Fibroblast of skin of right biceps (primary cell): ENCODE measurements at regions not wholly inside any gene's neighbourhood (a gene's known extent, or its start where the extent isn't known, plus 50 kb on each side); places are given as distances from the start of the nearest gene placed in this dataset.
"Not testable (repeated sequence)": the region's sequence is repeated elsewhere in the genome, so short reads cannot be mapped to it uniquely, and the experiment has no call there.

Source experiments
- DNase-seq: peaks from one replicate; pipeline ENCODE4 v3.0.0-alpha.2; 2013

- not testable (repeated sequence) for DNase-seq
These were observed 144.8 kb upstream of the PRKD1 start for GRCh38 chr14:30072454-30072853.

- DNase-seq: peak; percentile 17
These were observed 150.3 kb upstream of the PRKD1 start for GRCh38 chr14:30077946-30078345.

GRCh38 chr14:30078811-30079402 lies 151.3 kb upstream of the PRKD1 start:
- no peak for DNase-seq

GRCh38 chr14:30082486-30082885 lies 154.8 kb upstream of the PRKD1 start:
- no peak for DNase-seq

- no peak for DNase-seq
These were observed 157.2 kb upstream of the PRKD1 start for GRCh38 chr14:30084811-30085210.

GRCh38 chr14:30085943-30086342 lies 158.3 kb upstream of the PRKD1 start:
- no peak for DNase-seq

GRCh38 chr14:30088620-30089019 lies 161.0 kb upstream of the PRKD1 start:
- no peak for DNase-seq

- DNase-seq: peak; percentile 39
These were observed 181.5 kb upstream of the PRKD1 start for GRCh38 chr14:30108975-30109700.

- DNase-seq: peak; percentile 4
These were observed 186.4 kb upstream of the PRKD1 start for GRCh38 chr14:30114051-30114450.

- DNase-seq: no peak
These were observed 188.1 kb upstream of the PRKD1 start for GRCh38 chr14:30115756-30116155.

- no peak for DNase-seq
These were observed 191.5 kb upstream of the PRKD1 start for GRCh38 chr14:30118992-30119640.

GRCh38 chr14:30125322-30125979 lies 197.8 kb upstream of the PRKD1 start:
- no peak for DNase-seq

GRCh38 chr14:30129807-30130206 lies 202.2 kb upstream of the PRKD1 start:
- DNase-seq: no peak

GRCh38 chr14:30131581-30132097 lies 204.0 kb upstream of the PRKD1 start:
- no peak for DNase-seq

- DNase-seq: no peak
These were observed 204.5 kb upstream of the PRKD1 start for GRCh38 chr14:30132196-30132595.

- no peak for DNase-seq
These were observed 207.3 kb upstream of the PRKD1 start for GRCh38 chr14:30134936-30135335.

- no peak for DNase-seq
These were observed 210.9 kb upstream of the PRKD1 start for GRCh38 chr14:30138567-30138966.

GRCh38 chr14:30142216-30142615 lies 214.6 kb upstream of the PRKD1 start:
- no peak for DNase-seq

GRCh38 chr14:30143627-30144026 lies 216.0 kb upstream of the PRKD1 start:
- peak; percentile 26 for DNase-seq

GRCh38 chr14:30153717-30154116 lies 226.1 kb upstream of the PRKD1 start:
- DNase-seq: peak; percentile 11

GRCh38 chr14:30156571-30156970 lies 228.9 kb upstream of the PRKD1 start:
- no peak for DNase-seq

- no peak for DNase-seq
These were observed 230.7 kb upstream of the PRKD1 start for GRCh38 chr14:30158299-30158698.

GRCh38 chr14:30159374-30159773 lies 231.7 kb upstream of the PRKD1 start:
- DNase-seq: peak; percentile 34
